ENCODE measurements at regions not wholly inside any gene's neighbourhood (a gene's known extent, or its start where the extent isn't known, plus 50 kb on each side); places are given as distances from the start of the nearest gene placed in this dataset.
"Not testable (repeated sequence)": the region's sequence is repeated elsewhere in the genome, so short reads cannot be mapped to it uniquely, and the experiment has no call there.

- not testable (repeated sequence) for TF ChIP-seq POLR2A, EP300 (IDR thresholded peaks at IDR 0.05)
Observed at GRCh38 chr4:171298048-171298718, 515.0 kb upstream of the GALNTL6 start.
